ENCODE measurements at regions not wholly inside any gene's neighbourhood (a gene's known extent, or its start where the extent isn't known, plus 50 kb on each side); places are given as distances from the start of the nearest gene placed in this dataset.

DNA sequence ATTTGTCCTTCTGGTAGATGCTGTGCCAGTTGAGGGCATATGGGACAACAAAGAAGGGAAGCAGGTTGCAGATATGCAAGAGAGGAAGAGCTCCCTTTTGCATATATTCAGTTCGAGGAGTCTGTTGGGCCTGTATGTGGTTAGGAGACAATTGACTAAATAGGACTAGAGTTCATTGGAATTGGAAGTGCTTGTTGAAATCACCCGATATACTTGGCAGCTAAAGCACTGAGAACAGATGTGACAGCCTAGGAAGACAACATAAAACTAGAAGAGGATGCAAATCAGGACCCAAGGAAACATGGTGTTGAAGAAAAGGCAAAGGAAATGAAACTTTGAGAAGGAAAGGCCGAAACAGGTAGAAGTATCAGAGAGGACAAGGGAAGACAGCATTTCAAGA lies 215.2 kb upstream of the P2RY1 start:
- TF ChIP-seq GATA3 (IDR thresholded peaks at IDR 0.05; ENCODE audit: low read depth, low read length) (no peak), GATA2 (IDR thresholded peaks at IDR 0.05; ENCODE audit: low read depth, low read length) (no peak)

Measured in SH-SY5Y (cell line).